Activated B cell treated with CpG ODN at 0.5 μM for 24 hours (primary cell): ENCODE measurements at regions not wholly inside any gene's neighbourhood (a gene's known extent, or its start where the extent isn't known, plus 50 kb on each side); places are given as distances from the start of the nearest gene placed in this dataset.
A peak's percentile ranks its signal among the peaks of the same experiment; 100 is the strongest.

ENCODE experiments used
- ATAC-seq: fragments of 200-7000 bp; cut with Tn5 transposase; one replicate; pipeline ENCODE4 v1.10.0; 2021; ENCODE audit warnings: low read depth, mild to moderate bottlenecking, moderate library complexity
- CTCF ChIA-PET: fragments of 350-600 bp; sonication (Branson Sonifier 250); formaldehyde crosslinking; loops from one replicate; lab custom pipeline; 2021; ENCODE audit warnings: antibody characterized with exemption; lab: Charles Lee
- POLR2A ChIA-PET: fragments of 350-600 bp; sonication (Branson Sonifier 250); formaldehyde crosslinking; loops from one replicate; lab custom pipeline; 2021; ENCODE audit warnings: antibody characterized with exemption; lab: Charles Lee
- DNase-seq: peaks from one replicate; pipeline ENCODE4 v3.0.0; 2022
- H3K27ac Mint-ChIP-seq: one replicate; pipeline ENCODE4 v1.8.0; 2020; ENCODE audit warnings: mixed read lengths
- H3K27me3 Mint-ChIP-seq: one replicate; pipeline ENCODE4 v1.8.0; 2021; ENCODE audit warnings: mixed read lengths
- H3K36me3 Mint-ChIP-seq: one replicate; pipeline ENCODE4 v1.8.0; 2021; ENCODE audit warnings: low read depth, mixed read lengths
- H3K4me1 Mint-ChIP-seq: one replicate; pipeline ENCODE4 v1.8.0; 2021; ENCODE audit warnings: mixed read lengths
- H3K4me3 Mint-ChIP-seq: one replicate; pipeline ENCODE4 v1.8.0; 2020; ENCODE audit warnings: mild to moderate bottlenecking, mixed read lengths
- H3K9me3 Mint-ChIP-seq: one replicate; pipeline ENCODE4 v1.8.0; 2020; ENCODE audit warnings: mixed read lengths
- intact Hi-C: fragments of 100-400 bp; cut with micrococcal nuclease; formaldehyde crosslinking; loops from one replicate; pipeline ENCODE4 v1.15.1; 2024
- TF ChIP-seq, protein P1 (sequence below): fragments of 200-600 bp; IDR thresholded peaks from one replicate; pipeline ENCODE4 v1.8.0; 2022; ENCODE audit warnings: antibody characterized with exemption, mild to moderate bottlenecking

- TF ChIP-seq, protein P1, sequence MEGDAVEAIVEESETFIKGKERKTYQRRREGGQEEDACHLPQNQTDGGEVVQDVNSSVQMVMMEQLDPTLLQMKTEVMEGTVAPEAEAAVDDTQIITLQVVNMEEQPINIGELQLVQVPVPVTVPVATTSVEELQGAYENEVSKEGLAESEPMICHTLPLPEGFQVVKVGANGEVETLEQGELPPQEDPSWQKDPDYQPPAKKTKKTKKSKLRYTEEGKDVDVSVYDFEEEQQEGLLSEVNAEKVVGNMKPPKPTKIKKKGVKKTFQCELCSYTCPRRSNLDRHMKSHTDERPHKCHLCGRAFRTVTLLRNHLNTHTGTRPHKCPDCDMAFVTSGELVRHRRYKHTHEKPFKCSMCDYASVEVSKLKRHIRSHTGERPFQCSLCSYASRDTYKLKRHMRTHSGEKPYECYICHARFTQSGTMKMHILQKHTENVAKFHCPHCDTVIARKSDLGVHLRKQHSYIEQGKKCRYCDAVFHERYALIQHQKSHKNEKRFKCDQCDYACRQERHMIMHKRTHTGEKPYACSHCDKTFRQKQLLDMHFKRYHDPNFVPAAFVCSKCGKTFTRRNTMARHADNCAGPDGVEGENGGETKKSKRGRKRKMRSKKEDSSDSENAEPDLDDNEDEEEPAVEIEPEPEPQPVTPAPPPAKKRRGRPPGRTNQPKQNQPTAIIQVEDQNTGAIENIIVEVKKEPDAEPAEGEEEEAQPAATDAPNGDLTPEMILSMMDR, result no peak
- intact Hi-C loops, result no loop called here
- Mint-ChIP-seq H3K4me1 (peaks cover 73% of the 10 kb centered on the region), H3K27me3 (no peaks in the 10 kb centered on the region), H3K27ac (peak overlapping the region; percentile 47), H3K36me3 (peaks cover 16% of the 10 kb centered on the region), H3K9me3 (peaks cover 19% of the 10 kb centered on the region), H3K4me3 (peak overlapping the region; percentile 17)
- ATAC-seq (peak; percentile 37), DNase-seq (no peak)
- ChIA-PET CTCF (interaction anchor here (1.1 to 1.5 kb wide), 3 partner anchors 21 to 131 kb away, joined by 3 read pairs; no protein-coding TSS in a partner anchor), POLR2A (interaction anchor here (0.6 to 1.0 kb wide), 2 partner anchors 16 to 109 kb away, joined by 3 to 9 read pairs; partner anchors contain the start of gene CHD1)
Measured at GRCh38 chr5:99037668-99038067, 108.9 kb upstream of the CHD1 start.

DNA sequence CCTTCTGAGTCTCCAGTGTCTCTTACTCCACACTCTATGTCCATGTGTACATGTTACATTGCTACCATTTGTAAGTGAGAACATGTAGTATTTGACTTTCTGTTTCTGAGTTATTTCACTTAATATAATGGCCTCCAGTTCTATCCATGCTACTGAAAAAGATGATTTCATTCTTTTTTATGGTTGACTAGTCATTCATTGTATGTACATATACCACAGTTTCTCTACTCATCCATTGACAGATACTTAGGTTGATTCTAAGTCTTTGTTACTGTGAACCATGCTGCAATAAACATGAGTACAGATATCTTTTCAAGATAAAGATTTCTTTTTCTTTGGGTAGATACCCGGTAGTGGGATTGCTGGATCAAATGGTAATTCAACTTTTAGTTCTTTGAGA lies 107.1 kb upstream of the CHD1 start:
- no peaks in the 10 kb centered on the region for H3K27me3 Mint-ChIP-seq
- TF ChIP-seq, protein P1, result no peak
- ChIA-PET CTCF (no interaction called here), POLR2A (interaction anchor here (1.3 kb wide), 1 partner anchor 8 kb away, joined by 5 read pairs; no protein-coding TSS in a partner anchor)
- H3K4me1 Mint-ChIP-seq, result peaks cover 77% of the 10 kb centered on the region
- peaks cover 16% of the 10 kb centered on the region for H3K9me3 Mint-ChIP-seq
- H3K27ac Mint-ChIP-seq, result no peak overlapping the region
- peaks cover 14% of the 10 kb centered on the region for H3K36me3 Mint-ChIP-seq
- no peak overlapping the region for H3K4me3 Mint-ChIP-seq
- DNase-seq, result no peak
- no peak for ATAC-seq
- intact Hi-C loops, result no loop called here

GRCh38 chr5:99034336-99034735 lies 105.5 kb upstream of the CHD1 start:
- Mint-ChIP-seq H3K36me3 (peaks cover 5% of the 10 kb centered on the region), H3K4me1 (peaks cover 84% of the 10 kb centered on the region), H3K27me3 (no peaks in the 10 kb centered on the region), H3K9me3 (peaks cover 5% of the 10 kb centered on the region), H3K27ac (peak overlapping the region; percentile 64), H3K4me3 (peak overlapping the region; percentile 81)
- CTCF ChIA-PET, result interaction anchor here (3.5 kb wide), 2 partner anchors 26 to 131 kb away, joined by 34 to 57 read pairs; no protein-coding TSS in a partner anchor
- TF ChIP-seq, protein P1, result no peak
- ATAC-seq (no peak), DNase-seq (no peak)
- intact Hi-C loops, result no loop called here
- POLR2A ChIA-PET, result no interaction called here

GRCh38 chr5:99033014-99033900 lies 104.5 kb upstream of the CHD1 start:
- no peak for DNase-seq
- peak overlapping the region; percentile 84 for H3K27ac Mint-ChIP-seq
- no peaks in the 10 kb centered on the region for H3K9me3 Mint-ChIP-seq
- intact Hi-C loops, result no loop called here
- CTCF ChIA-PET, result interaction anchor here (0.9 to 3.5 kb wide), 21 partner anchors 11 to 1802 kb away, joined by 3 to 57 read pairs (median 5); partner anchors contain the start of gene CHD1
- peaks cover 85% of the 10 kb centered on the region for H3K4me1 Mint-ChIP-seq
- POLR2A ChIA-PET, result interaction anchor here (1.0 to 3.2 kb wide), 7 partner anchors 28 to 123 kb away, joined by 3 to 28 read pairs (median 5); partner anchors contain the start of gene CHD1
- ATAC-seq, result peak; percentile 13
- no peaks in the 10 kb centered on the region for H3K36me3 Mint-ChIP-seq
- peak overlapping the region; percentile 81 for H3K4me3 Mint-ChIP-seq
- no peaks in the 10 kb centered on the region for H3K27me3 Mint-ChIP-seq
- TF ChIP-seq, protein P1, result no peak
